Neuronal stem cell (in vitro differentiated cells): ENCODE measurements at regions not wholly inside any gene's neighbourhood (a gene's known extent, or its start where the extent isn't known, plus 50 kb on each side); places are given as distances from the start of the nearest gene placed in this dataset.
"Not testable (repeated sequence)": the region's sequence is repeated elsewhere in the genome, so short reads cannot be mapped to it uniquely, and the experiment has no call there.

Source experiments
- DNase-seq: peaks from one replicate; pipeline ENCODE4 v3.0.0-alpha.2; 2013; ENCODE audit warnings: low spot score
- H2AFZ ChIP-seq: one replicate; pipeline ENCODE4 v1.6.1; 2013; ENCODE audit warnings: mild to moderate bottlenecking, low read length, inconsistent platforms
- H2AK5ac ChIP-seq: 2 replicates; pipeline ENCODE4 v1.6.1; 2013; ENCODE audit warnings: low read depth, mild to moderate bottlenecking, inconsistent platforms, low read length, moderate library complexity, mixed read lengths
- H2BK120ac ChIP-seq: 2 replicates; pipeline ENCODE4 v1.6.1; 2013; ENCODE audit warnings: low read depth, mild to moderate bottlenecking, inconsistent platforms, low read length, moderate library complexity, mixed read lengths
- H2BK12ac ChIP-seq: one replicate; pipeline ENCODE4 v1.6.1; 2013; ENCODE audit warnings: low read length, inconsistent platforms
- H2BK15ac ChIP-seq: 2 replicates; pipeline ENCODE4 v1.6.1; 2013; ENCODE audit warnings: mild to moderate bottlenecking, low read length, inconsistent platforms, mixed read lengths
- H2BK5ac ChIP-seq: one replicate; pipeline ENCODE4 v1.6.1; 2013; ENCODE audit warnings: inconsistent platforms, mild to moderate bottlenecking, low read length, moderate library complexity
- H3K14ac ChIP-seq: one replicate; pipeline ENCODE4 v1.6.1; 2013; ENCODE audit warnings: low read length, inconsistent platforms
- H3K18ac ChIP-seq: 2 replicates; pipeline ENCODE4 v1.6.1; 2013; ENCODE audit warnings: low read length, inconsistent platforms
- H3K23ac ChIP-seq: 2 replicates; pipeline ENCODE4 v1.6.1; 2013; ENCODE audit warnings: low read depth, mild to moderate bottlenecking, mixed read lengths, low read length, inconsistent platforms; ENCODE audit not compliant: poor library complexity
- H3K27ac ChIP-seq: replicated peaks from 3 replicates; pipeline ENCODE4 v1.5.1; 2013; ENCODE audit warnings: low read length, inconsistent platforms
- H3K27me3 ChIP-seq, 3 experiments: 2 replicates each; pipeline ENCODE4 v1.6.1; 2013; ENCODE audit warnings: low read length in 3 of 3, mild to moderate bottlenecking in 2 of 3, inconsistent platforms in 1 of 3, low read depth in 1 of 3, mixed read lengths in 1 of 3, moderate library complexity in 1 of 3; ENCODE audit not compliant: control insufficient read depth in 3 of 3, insufficient read depth in 3 of 3
- H3K36me3 ChIP-seq, 2 donors: replicated peaks in 1 of 2; 2 replicates each; pipeline ENCODE4 v1.6.1; 2013; ENCODE audit warnings: low read length in 2 of 2; ENCODE audit not compliant: control insufficient read depth in 2 of 2, insufficient read depth in 2 of 2
- H3K4ac ChIP-seq: 2 replicates; pipeline ENCODE4 v1.6.1; 2013; ENCODE audit warnings: inconsistent platforms, mild to moderate bottlenecking, low read length, moderate library complexity
- H3K4me1 ChIP-seq, 2 donors: 1 replicate in 1 of 2; 2 replicates in 1 of 2; pipeline ENCODE4 v1.6.1; 2013; ENCODE audit warnings: low read length in 2 of 2, low read depth in 1 of 2; ENCODE audit not compliant: control insufficient read depth in 2 of 2, insufficient read depth in 1 of 2
- H3K4me2 ChIP-seq: one replicate; pipeline ENCODE4 v1.6.1; 2013; ENCODE audit warnings: mild to moderate bottlenecking, low read length, inconsistent platforms; ENCODE audit not compliant: insufficient read depth, poor library complexity, severe bottlenecking
- H3K4me3 ChIP-seq, 2 donors: 2 replicates each; pipeline ENCODE4 v1.5.1; 2013; ENCODE audit warnings: low read length in 2 of 2, mild to moderate bottlenecking in 2 of 2, inconsistent platforms in 1 of 2, moderate library complexity in 1 of 2
- H3K79me1 ChIP-seq: one replicate; pipeline ENCODE4 v1.6.1; 2013; ENCODE audit warnings: low read depth, mild to moderate bottlenecking, inconsistent platforms, low read length, moderate library complexity
- H3K9ac ChIP-seq: one replicate; pipeline ENCODE4 v1.6.1; 2013; ENCODE audit warnings: mild to moderate bottlenecking, low read depth, low read length, inconsistent platforms; ENCODE audit not compliant: poor library complexity
- H3K9me3 ChIP-seq, 2 donors: replicated peaks in 1 of 2; 2 replicates each; pipeline versions ENCODE3 to v1.6.1; 2013; ENCODE audit warnings: low read length in 2 of 2, mild to moderate bottlenecking in 2 of 2, inconsistent platforms in 1 of 2, low read depth in 1 of 2, mixed read lengths in 1 of 2, moderate library complexity in 1 of 2; ENCODE audit not compliant: control insufficient read depth in 2 of 2, insufficient read depth in 1 of 2
- H4K8ac ChIP-seq: one replicate; pipeline ENCODE4 v1.6.1; 2013; ENCODE audit warnings: low read depth, mild to moderate bottlenecking, inconsistent platforms, low read length, moderate library complexity
- H4K91ac ChIP-seq: one replicate; pipeline ENCODE4 v1.6.1; 2013; ENCODE audit warnings: low read length, low read depth, mild to moderate bottlenecking, inconsistent platforms; ENCODE audit not compliant: poor library complexity
- WGBS, 2 donors: extraction: QIAGEN DNeasy Blood & Tissue Kit; methylation state at CpG; one replicate each; pipeline ENCODE4 v1.1.7; 2013; ENCODE audit warnings: missing lambda C conversion rate in 2 of 2, mixed read lengths in 1 of 2; ENCODE audit not compliant: insufficient read length in 2 of 2, insufficient replicate concordance in 1 of 2; ENCODE audit errors: extremely low coverage in 2 of 2; 5-methylcytosine and 5-hydroxymethylcytosine counted together

DNA sequence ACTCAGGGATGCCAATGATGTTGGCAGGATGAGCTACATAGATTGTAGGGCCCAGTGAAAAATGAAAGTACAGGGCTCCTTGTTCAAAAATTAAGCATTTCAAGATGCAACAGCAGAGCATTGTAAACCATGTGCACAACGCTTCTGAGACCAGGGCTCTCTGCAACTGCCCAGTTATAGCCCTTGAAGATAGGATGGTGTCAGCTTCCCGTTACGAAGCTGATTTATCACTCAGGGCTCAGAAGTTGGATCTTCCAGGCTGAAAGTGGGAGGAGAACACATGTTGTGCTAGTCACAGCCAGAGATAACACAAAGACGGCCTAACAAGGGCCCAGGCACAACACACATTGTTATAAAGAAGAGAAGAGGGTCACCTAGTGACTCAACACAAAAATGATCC, 466.7 kb downstream of the TUBA3C start:
- H2BK5ac ChIP-seq, result no peak overlapping the region

DNA sequence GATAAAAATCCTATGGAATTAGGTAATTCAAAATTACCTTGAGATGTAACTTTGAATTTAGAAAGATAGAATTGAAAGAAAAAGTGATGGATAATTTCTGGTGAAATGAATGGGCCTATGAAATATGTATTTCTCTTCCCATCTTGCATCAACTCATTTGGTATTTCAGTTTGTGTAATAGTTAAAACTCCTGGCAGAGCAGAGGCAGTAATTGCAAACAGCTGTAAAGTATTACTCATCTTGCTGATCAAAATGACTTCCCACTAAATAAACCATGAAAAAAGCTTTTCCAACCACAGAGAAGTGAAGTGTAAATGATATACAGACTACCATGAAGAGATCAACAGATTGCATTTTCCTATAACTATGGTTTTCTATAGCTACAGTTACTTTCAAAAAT, 471.0 kb downstream of the TUBA3C start:
- H3K4me2 ChIP-seq, H3K4me1 ChIP-seq, H2BK120ac ChIP-seq, H3K18ac ChIP-seq, H2AFZ ChIP-seq, H3K4ac ChIP-seq, H4K8ac ChIP-seq, H2AK5ac ChIP-seq, H4K91ac ChIP-seq, H3K4me3 ChIP-seq, DNase-seq, H3K27ac ChIP-seq, H2BK5ac ChIP-seq, H3K79me1 ChIP-seq, H3K14ac ChIP-seq, H3K9me3 ChIP-seq, H3K23ac ChIP-seq, H3K36me3 ChIP-seq, H2BK12ac ChIP-seq, H2BK15ac ChIP-seq, H3K27me3 ChIP-seq, H3K9ac ChIP-seq: not testable (repeated sequence)

More for the DNA sequence above, 466.7 kb downstream of the TUBA3C start:
- H2BK15ac ChIP-seq, result no peak overlapping the region
- no peak for DNase-seq
- H3K4me1 ChIP-seq, result no peaks in the 10 kb centered on the region
- no CpG with 5 or more reads among the region's 4 CpGs for WGBS, 2 donors
- no peaks in the 10 kb centered on the region for H3K9me3 ChIP-seq
- no peak overlapping the region for H3K4me2 ChIP-seq
- H3K4me3 ChIP-seq, result no peak overlapping the region
- no peak overlapping the region for H4K91ac ChIP-seq
- H3K36me3 ChIP-seq, result no peaks in the 10 kb centered on the region
- no peak overlapping the region for H3K4ac ChIP-seq
- no peak overlapping the region for H2BK120ac ChIP-seq
- no peak overlapping the region for H3K27ac ChIP-seq
- H2AFZ ChIP-seq, result no peak overlapping the region
- no peaks in the 10 kb centered on the region for H3K27me3 ChIP-seq
- H3K23ac ChIP-seq, result no peak overlapping the region
- no peak overlapping the region for H3K14ac ChIP-seq
- no peak overlapping the region for H2BK12ac ChIP-seq
- H4K8ac ChIP-seq, result no peak overlapping the region
- no peak overlapping the region for H3K18ac ChIP-seq
- H2AK5ac ChIP-seq, result no peak overlapping the region
- no peaks in the 10 kb centered on the region for H3K79me1 ChIP-seq
- H3K9ac ChIP-seq, result no peak overlapping the region

DNA sequence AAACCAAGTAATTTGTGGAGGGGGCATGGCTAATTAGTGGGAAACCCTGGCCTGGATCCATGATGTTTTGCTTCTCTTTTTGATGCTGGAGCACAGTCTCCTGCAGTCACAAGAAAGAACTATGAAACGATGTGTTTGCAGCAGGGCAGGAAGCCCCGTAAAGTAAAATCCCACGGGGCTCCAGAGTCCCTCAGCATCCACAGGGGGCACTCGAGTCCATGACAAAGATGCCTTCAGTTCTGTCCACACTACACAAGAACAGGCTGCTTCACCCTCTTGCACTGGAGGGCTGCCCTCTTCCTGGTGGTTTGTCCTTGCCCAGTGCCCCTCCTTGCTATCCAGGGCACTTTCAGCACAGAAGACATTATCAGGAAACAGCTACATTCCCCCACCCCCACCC, 475.1 kb downstream of the TUBA3C start:
- H3K9ac ChIP-seq, H3K23ac ChIP-seq, H3K27me3 ChIP-seq, H3K14ac ChIP-seq, H3K4ac ChIP-seq, H2BK15ac ChIP-seq, H3K4me1 ChIP-seq, H3K36me3 ChIP-seq, H3K18ac ChIP-seq, H3K79me1 ChIP-seq, H4K91ac ChIP-seq, H2BK120ac ChIP-seq, H2BK5ac ChIP-seq, H3K4me2 ChIP-seq, H2AK5ac ChIP-seq, H3K27ac ChIP-seq, H3K9me3 ChIP-seq, H3K4me3 ChIP-seq, H2BK12ac ChIP-seq, DNase-seq, H4K8ac ChIP-seq, H2AFZ ChIP-seq: not testable (repeated sequence)
- no CpG with 5 or more reads among the region's 4 CpGs for WGBS, 2 donors

GRCh38 chr13:18702464-18703247, 479.0 kb downstream of the TUBA3C start:
- H2BK5ac ChIP-seq, H2BK120ac ChIP-seq, H2AK5ac ChIP-seq, H3K27me3 ChIP-seq, H3K18ac ChIP-seq, H3K14ac ChIP-seq, H3K4ac ChIP-seq, H2BK12ac ChIP-seq, H3K4me1 ChIP-seq, H2AFZ ChIP-seq, H3K27ac ChIP-seq, H3K4me3 ChIP-seq, H3K79me1 ChIP-seq, H4K8ac ChIP-seq, H4K91ac ChIP-seq, H2BK15ac ChIP-seq, H3K4me2 ChIP-seq, H3K9ac ChIP-seq, H3K36me3 ChIP-seq, DNase-seq, H3K23ac ChIP-seq, H3K9me3 ChIP-seq: not testable (repeated sequence)
- no CpG with 5 or more reads among the region's 8 CpGs for WGBS, 2 donors
